ENCODE measurements at regions not wholly inside any gene's neighbourhood (a gene's known extent, or its start where the extent isn't known, plus 50 kb on each side); places are given as distances from the start of the nearest gene placed in this dataset.

DNA sequence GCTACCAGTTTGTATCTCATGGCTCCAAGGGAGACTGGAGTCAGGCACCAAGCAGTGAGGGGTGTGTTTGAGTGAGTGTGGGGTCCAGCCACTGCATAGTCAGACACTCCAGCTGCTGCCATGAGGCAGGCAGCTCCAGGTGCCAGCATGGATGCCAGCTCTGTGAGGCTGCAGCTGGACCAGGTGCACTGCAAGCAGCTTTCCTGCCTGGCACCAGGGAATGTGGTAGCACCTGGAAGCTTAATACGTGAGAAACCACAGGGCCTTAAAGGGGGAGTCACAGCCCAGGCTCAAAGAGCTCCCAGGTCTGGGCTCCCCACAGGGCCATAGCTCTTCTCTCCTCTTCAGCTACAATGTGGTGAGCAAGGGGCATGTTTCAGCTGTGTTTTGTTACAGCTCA is 817.8 kb upstream of the LUZP2 start:
- peaks cover 9% of the 10 kb centered on the region for H3K4me1 ChIP-seq
- Mint-ChIP-seq H3K9me3 (no peaks in the 10 kb centered on the region), H3K27ac (no peak overlapping the region), H3K4me3 (no peak overlapping the region), H3K4me1 (peaks cover 2% of the 10 kb centered on the region), H3K27me3 (ENCODE audit: insufficient read depth, low read depth) (no peaks in the 10 kb centered on the region), H3K36me3 (no peaks in the 10 kb centered on the region)
- DNase-seq (ENCODE audit: low spot score): no peak
- H3K9me3 ChIP-seq (ENCODE audit: low read depth): no peaks in the 10 kb centered on the region
- no peaks in the 10 kb centered on the region for H3F3A ChIP-seq (ENCODE audit: low read depth)
- TF ChIP-seq, protein P1, sequence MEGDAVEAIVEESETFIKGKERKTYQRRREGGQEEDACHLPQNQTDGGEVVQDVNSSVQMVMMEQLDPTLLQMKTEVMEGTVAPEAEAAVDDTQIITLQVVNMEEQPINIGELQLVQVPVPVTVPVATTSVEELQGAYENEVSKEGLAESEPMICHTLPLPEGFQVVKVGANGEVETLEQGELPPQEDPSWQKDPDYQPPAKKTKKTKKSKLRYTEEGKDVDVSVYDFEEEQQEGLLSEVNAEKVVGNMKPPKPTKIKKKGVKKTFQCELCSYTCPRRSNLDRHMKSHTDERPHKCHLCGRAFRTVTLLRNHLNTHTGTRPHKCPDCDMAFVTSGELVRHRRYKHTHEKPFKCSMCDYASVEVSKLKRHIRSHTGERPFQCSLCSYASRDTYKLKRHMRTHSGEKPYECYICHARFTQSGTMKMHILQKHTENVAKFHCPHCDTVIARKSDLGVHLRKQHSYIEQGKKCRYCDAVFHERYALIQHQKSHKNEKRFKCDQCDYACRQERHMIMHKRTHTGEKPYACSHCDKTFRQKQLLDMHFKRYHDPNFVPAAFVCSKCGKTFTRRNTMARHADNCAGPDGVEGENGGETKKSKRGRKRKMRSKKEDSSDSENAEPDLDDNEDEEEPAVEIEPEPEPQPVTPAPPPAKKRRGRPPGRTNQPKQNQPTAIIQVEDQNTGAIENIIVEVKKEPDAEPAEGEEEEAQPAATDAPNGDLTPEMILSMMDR (IDR thresholded peaks at IDR 0.05): no peak
- TF ChIP-seq EZH2phosphoT487 (IDR thresholded peaks at IDR 0.05): no peak
- TF ChIP-seq EZH2 (IDR thresholded peaks at IDR 0.05): no peak
- no peaks in the 10 kb centered on the region for H3K27me3 ChIP-seq
- no peaks in the 10 kb centered on the region for H3K79me2 ChIP-seq (ENCODE audit: low read depth)
- no peaks in the 10 kb centered on the region for H3K36me3 ChIP-seq
- no peaks in the 10 kb centered on the region for H4K20me1 ChIP-seq (ENCODE audit: low read depth)
- H3K27ac ChIP-seq: no peak overlapping the region
- H3K4me3 ChIP-seq: no peak overlapping the region
- H2AFZ ChIP-seq (replicated peaks): no peak overlapping the region
- H3K4me2 ChIP-seq: no peak overlapping the region
- H3K9ac ChIP-seq: no peak overlapping the region

DNA sequence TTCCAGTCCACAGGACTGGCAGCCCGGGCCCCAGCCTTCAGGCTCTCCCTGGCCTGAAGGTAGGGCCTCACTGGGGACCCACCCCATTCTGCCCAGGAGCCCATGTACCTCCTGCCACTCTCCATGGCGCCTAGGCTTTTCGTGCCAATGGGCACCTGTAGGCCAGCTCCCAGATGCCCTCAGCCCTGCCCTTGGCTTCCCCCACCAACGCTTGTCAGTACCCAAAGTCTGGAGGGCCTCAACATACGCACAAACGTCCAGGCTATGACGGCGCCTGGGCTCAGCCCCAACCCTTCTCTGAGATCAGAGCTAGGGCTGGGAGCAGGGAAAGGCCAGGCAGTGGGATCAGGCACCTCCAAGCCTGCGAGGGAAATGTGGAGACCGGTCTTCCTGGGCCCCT is 816.9 kb upstream of the LUZP2 start:
- H3F3A ChIP-seq (ENCODE audit: low read depth): no peaks in the 10 kb centered on the region
- Mint-ChIP-seq H3K4me1 (peaks cover 6% of the 10 kb centered on the region), H3K27ac (no peak overlapping the region), H3K4me3 (no peak overlapping the region), H3K36me3 (no peaks in the 10 kb centered on the region), H3K9me3 (no peaks in the 10 kb centered on the region), H3K27me3 (ENCODE audit: insufficient read depth, low read depth) (no peaks in the 10 kb centered on the region)
- no peak for DNase-seq (ENCODE audit: low spot score)
- no peaks in the 10 kb centered on the region for H3K27me3 ChIP-seq
- H3K79me2 ChIP-seq (ENCODE audit: low read depth): no peaks in the 10 kb centered on the region
- TF ChIP-seq EZH2 (IDR thresholded peaks at IDR 0.05) (no peak), EZH2phosphoT487 (IDR thresholded peaks at IDR 0.05) (no peak)
- TF ChIP-seq, protein P1 (IDR thresholded peaks at IDR 0.05): no peak
- H3K4me1 ChIP-seq: peaks cover 9% of the 10 kb centered on the region
- no peak overlapping the region for H3K9ac ChIP-seq
- H3K36me3 ChIP-seq: no peaks in the 10 kb centered on the region
- no peak overlapping the region for H3K4me2 ChIP-seq
- no peak overlapping the region for H3K4me3 ChIP-seq
- no peaks in the 10 kb centered on the region for H4K20me1 ChIP-seq (ENCODE audit: low read depth)
- H3K9me3 ChIP-seq (ENCODE audit: low read depth): no peaks in the 10 kb centered on the region
- no peak overlapping the region for H2AFZ ChIP-seq (replicated peaks)
- H3K27ac ChIP-seq: no peak overlapping the region

DNA sequence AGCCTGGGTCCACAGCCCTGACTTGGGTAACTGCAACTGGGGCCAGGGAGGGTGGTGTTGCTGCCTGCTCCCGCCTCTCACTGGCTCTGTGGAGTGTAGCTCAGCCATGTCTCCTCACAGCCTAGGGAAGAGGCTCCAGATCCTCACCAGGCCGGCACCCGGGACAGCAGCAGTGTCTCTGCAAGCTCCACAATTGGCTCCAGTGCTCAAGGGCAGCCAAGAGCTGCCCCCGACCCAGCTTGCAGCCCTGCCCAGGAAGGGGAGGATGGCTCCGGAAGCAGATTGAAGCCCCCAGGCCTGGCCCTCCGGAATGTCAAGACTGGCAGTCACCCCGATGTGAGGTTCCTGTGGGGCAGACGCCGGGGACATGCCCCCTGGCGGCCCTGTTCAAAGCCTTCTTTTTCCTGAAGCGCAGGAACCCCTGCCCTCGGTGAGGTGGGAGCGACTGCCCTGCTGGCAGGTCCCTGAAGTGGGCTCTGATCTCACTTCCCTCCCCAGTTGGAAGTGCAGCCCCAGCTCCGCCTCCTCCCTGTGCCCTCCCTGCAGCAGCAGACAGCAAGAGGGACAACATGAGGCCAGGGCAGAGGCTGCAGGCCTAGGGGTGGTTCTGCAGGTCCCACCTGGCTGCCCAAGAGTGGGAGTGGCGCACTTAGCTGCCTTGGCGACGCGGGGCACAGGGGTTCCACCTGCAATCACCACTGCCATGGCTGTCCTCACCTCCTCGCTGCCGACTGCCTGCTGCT is 816.2 kb upstream of the LUZP2 start:
- no peak overlapping the region for H3K4me3 ChIP-seq
- H3K36me3 ChIP-seq: no peaks in the 10 kb centered on the region
- H3K4me1 Mint-ChIP-seq: peaks cover 9% of the 10 kb centered on the region
- no peaks in the 10 kb centered on the region for H3K36me3 Mint-ChIP-seq
- TF ChIP-seq EZH2phosphoT487 (IDR thresholded peaks at IDR 0.05): no peak
- TF ChIP-seq, protein P1 (IDR thresholded peaks at IDR 0.05): no peak
- TF ChIP-seq EZH2 (IDR thresholded peaks at IDR 0.05): no peak
- no peaks in the 10 kb centered on the region for H3K27me3 Mint-ChIP-seq (ENCODE audit: insufficient read depth, low read depth)
- no peaks in the 10 kb centered on the region for H3K9me3 Mint-ChIP-seq
- no peaks in the 10 kb centered on the region for H3K27me3 ChIP-seq
- no peak overlapping the region for H3K27ac ChIP-seq
- H2AFZ ChIP-seq (replicated peaks): no peak overlapping the region
- no peak overlapping the region for H3K4me3 Mint-ChIP-seq
- H3K9ac ChIP-seq: no peak overlapping the region
- H3K4me1 ChIP-seq: peaks cover 13% of the 10 kb centered on the region
- H3K27ac Mint-ChIP-seq: no peak overlapping the region
- no peaks in the 10 kb centered on the region for H3K79me2 ChIP-seq (ENCODE audit: low read depth)
- H3K9me3 ChIP-seq (ENCODE audit: low read depth): no peaks in the 10 kb centered on the region
- DNase-seq (ENCODE audit: low spot score): no peak
- no peaks in the 10 kb centered on the region for H4K20me1 ChIP-seq (ENCODE audit: low read depth)
- no peaks in the 10 kb centered on the region for H3F3A ChIP-seq (ENCODE audit: low read depth)
- no peak overlapping the region for H3K4me2 ChIP-seq

Measured in neural progenitor cell (in vitro differentiated cells).